HCEC 1CT (cell line): ENCODE measurements at regions not wholly inside any gene's neighbourhood (a gene's known extent, or its start where the extent isn't known, plus 50 kb on each side); places are given as distances from the start of the nearest gene placed in this dataset.

ENCODE experiments used
- DNase-seq: peaks from one replicate; pipeline ENCODE4 v3.0.0-alpha.2; 2017

DNA sequence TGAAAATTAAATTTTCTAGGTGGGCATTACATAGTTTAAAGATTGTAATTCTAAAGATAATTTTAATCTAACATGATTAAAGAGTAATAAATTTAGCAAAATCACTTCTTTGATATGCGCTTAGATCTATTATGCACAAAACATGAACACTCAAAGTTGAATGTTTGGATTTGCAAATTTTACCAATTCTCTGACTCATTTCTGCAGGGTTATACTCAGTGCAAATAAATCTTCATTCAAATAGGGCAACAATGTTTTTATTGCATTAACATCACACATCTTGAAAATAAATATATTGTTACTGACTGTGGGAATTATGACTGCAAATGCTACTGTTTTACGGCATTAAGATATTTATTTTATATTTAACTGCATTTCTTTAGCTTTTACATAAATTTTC, 110.7 kb downstream of the OGFRL1 start:
- no peak for DNase-seq

DNA sequence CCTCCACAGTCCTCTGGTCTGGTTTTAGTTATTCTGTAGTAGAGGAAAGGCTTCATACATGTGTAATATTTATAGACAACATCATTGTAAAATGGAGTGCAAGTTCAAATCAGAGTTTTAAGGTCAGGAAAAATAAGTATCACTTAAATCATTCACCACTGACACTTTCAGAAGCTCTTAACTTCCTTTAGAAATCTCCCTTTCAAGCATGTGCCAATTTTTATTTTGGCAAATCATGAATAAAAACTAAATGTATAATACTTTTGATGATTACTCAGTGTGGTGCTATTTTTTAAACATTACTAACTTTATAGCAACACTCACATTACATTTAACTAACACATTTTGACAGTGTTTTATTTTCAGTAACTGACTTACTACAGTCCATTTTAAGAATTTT, 112.2 kb downstream of the OGFRL1 start:
- peak; percentile 41 for DNase-seq

DNA sequence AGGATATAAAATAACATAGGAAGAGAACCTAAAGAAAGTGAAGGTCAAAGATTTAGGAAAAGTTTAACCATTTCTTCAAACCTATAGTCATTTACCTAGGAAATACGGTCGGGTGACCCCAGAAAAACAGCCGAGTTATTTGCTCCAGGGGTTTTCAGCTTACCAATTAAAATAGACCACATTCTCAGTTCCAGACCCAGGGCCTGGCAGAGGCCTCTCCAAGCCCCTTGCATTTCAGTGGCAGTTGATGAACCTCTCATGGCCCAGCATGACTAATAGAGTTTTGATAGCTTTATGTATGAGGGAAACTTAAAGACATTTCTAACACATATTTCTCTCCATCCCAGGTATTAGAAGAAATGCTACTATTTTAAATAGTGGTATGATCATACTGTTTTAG, 113.5 kb downstream of the OGFRL1 start:
- DNase-seq = no peak

DNA sequence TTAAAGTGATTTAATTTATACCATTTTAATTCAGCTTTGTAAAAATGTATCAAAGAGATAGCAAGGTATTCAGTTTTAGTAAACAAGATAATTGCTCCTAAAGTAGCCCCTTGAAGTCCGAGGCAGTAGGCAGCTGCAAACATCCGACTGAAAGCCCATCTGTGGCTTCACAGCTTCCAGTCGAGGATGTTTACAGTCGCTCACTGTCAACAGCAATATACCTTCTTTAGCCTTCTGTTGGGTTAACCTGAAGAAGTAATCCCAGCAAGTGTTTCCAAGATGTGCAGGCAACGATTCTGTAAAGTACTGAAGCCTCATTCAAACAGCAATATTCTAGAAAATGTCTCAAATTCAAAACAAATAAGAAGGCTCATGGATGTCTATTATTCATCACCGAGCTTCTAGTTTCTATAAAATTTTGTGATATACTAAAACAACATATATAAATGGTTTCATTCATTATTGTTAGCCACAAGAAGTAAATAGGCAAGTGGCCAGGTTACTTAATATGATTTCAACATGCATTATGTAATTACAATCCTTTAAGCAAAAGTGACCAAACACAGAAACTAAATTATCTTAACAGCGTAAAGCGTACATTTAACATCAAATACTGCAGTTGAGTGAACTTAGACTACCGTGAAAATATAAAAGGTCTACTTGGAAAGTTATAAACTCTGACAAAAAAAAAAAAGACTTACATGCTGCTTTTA, 115.0 kb downstream of the OGFRL1 start:
- DNase-seq = no peak

DNA sequence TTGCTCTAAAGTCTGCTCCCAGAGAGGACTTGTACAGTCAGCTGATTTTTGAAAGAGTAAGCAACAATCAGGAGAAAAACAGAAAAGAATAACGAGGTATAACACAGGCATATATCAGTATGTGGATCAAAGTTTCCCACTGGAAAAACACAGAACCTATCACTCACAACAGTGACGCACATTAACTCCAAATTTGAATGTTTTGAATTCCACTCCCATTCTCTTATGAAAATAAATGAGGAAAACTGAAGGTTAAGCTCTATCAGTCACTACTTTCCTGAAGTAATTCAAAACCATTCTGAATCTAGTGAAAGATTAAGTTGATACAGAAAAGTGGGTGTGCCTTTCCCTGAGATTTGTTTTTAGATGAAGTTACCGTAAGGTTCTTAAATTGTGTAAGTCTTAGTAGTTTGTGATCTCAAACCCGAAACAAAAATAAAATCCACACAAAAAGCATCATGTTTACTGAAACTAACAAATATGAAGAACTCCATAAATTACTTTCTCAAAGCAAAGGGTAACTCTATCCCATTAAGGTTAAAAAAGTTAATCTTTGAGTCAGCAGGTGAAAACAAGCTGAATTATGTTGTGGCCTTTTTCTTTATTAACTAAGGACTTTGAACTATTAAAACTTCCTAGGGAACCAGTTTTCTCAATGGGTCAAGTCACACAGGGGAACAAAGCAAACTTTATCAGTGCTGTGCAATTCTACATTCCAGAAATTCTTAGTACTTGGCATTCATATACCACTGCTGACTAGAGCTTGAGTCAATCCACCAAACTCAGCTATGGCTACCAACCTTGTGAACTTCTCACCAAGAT, 115.7 kb downstream of the OGFRL1 start:
- peak; percentile 83 for DNase-seq

DNA sequence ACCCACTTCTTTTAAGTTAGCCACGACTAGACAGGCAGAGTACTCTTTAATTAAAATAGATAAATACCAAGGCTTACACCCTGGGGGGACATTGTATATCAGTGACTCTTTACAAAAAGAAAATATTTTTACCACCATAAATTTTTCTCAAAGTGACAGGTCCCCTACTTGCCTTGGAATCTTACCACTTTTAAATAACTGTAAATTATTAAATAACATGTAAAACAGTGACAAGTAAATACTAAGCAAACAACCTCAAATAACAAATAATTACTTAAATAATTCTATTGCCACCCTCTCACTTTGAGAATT, 116.3 kb downstream of the OGFRL1 start:
- DNase-seq = no peak

DNA sequence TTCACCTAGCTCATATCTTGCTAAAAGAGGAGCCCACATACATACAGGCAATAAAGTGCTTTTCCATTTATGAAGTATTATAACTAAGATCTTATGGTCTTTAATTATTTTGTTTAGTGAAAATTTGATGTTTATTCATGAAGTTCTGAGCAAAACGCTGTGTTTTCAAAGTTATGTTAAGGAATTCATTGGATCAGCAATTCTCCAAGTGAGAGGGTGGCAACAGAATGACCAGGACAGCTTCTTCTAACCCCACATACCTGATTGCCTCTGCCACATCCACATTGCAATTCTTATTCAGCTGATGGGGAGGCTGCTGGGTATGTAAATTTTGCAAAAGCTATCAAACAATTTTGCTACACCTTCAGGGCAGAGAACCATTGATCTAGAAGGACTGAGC, 116.8 kb downstream of the OGFRL1 start:
- no peak for DNase-seq

DNA sequence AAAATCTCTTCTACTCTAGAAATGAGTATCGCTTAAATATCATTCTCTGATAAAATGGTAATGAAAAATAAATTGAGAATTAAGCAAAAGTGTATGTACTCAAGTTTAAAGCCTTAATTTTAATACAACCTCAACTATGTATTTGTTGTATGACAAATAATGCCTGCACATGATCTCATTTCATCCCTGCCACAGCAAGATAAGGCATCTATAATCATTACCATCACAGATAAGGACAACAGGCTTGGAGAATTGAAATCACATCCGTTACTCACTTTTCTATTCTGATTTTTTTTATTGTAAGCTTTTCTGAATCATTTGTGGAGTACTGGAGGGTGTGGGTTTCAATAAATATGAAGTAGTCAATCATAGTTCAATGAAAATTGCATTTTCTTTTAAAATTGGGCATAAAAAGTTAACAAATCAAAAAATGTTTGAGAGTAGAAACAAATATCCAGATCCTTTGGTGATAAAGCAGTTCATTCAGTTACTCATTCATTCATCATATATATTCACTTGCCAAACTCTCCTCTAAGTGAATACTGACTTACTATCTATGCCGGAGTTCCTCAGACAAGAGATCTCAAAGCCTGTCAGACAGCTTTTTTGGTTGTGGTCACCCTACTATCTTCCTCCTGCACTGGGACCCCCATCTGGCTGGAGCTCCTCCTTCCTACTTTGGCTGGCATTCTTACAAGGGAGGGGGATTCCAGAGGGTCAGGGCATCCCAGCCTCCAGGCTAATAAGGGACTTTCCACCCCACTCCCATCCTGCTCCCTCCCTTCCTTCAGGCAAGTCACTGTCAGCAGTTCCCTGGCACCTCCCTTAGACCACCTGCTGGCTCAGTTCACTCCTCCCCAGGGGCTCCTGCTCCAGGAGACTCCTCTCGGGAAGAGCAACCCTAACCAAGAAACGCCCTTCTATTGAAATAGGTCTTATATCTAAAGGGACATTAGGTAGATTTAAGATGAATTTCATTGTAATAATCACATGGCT, 118.6 kb downstream of the OGFRL1 start:
- DNase-seq = no peak

DNA sequence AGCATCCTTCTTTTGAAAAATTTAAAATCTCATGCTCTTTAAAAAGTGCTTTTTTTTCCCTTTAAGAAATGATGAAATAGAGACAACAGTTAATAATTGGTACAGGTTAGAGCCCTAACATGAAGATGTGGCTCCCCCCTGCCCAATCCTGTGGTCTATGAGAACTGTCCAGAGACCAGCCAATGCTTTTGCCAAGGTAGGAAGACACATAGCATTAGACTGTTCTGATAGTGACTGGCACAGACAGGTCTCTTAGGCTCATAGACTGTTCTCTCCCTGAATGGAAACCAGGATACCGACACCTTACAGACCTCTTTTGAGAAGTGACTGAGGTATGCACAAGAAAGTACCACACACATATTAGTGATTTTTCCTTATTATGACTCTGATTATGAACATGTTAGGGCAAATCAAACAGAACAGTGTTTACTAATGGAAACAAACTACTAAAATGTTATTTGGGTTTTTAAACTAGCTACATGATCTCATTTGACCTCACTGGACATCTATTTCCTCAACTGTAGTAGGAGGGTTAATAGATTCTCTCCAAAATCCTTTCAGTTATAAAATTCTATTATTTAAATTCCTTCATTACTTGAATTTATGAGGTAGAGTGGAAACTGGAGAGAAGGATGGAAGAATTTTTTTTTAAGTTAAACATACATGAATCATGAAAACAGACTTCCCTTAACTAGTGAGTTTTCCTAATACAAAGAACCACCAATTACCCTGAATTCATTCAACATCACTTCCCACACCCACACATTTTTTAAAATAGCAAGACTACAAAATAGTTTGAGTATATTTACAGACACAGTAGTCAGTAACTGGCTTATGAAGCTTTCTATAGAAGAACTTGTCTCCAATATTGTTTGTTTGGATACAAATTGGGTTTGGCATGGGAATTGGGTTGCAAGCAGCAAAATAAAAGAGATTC, 120.4 kb downstream of the OGFRL1 start:
- DNase-seq = no peak

DNA sequence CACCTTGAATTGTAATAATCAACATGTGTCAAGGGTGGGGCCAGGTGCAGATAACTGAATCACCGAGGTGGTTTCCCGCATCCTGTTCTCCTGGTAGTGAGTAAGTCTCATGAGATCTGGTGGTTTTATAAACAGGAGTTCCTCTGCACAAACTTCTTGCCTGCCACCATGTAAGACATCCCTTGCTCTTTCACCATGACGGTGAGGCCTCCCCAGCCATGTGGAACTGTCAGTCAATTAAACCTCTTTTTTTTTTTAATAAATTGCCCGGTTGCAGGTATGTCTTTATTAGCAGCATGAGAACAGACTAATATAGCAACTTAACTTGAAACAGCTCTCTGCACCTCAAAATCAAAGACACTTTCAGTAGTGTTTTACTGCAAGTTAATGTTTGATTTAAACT, 121.6 kb downstream of the OGFRL1 start:
- DNase-seq = no peak

DNA sequence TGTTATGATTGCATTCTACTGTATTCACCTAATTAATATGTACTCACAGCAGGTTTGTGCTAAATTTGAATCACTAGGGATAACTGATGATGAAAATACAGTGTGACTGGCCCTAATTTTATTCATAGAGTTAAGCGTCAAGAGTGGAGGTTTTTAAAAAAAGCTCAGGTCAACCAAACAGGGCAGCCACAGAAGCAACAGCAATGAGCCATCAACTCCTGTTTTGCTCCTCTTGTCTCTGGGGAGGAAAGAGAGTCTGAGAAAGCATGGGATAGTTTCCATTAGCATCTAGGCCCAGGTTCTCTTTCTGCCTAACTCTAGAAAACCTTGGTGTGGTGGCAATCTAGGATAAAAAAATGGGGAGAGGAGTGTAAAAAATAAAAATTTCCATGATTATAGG, 122.1 kb downstream of the OGFRL1 start:
- no peak for DNase-seq

DNA sequence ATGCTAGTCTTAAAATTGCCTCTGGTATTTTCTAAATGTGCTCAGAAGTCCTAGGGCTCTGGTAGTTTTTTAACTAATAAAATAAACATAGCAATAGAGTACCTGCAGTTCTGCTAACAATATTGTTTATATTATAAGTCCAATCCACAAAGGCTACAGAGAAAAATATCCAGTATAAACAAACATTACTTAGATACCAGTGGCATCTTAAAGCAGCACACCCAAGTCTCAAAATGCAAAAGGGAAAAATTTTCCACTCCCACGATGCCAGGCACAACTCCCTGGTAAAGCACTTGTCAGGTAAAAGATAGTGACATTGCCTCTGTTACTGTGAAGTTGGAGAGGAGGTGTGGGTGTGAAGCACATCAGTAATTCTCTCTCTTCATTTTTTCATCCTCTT, 123.3 kb downstream of the OGFRL1 start:
- DNase-seq = no peak

DNA sequence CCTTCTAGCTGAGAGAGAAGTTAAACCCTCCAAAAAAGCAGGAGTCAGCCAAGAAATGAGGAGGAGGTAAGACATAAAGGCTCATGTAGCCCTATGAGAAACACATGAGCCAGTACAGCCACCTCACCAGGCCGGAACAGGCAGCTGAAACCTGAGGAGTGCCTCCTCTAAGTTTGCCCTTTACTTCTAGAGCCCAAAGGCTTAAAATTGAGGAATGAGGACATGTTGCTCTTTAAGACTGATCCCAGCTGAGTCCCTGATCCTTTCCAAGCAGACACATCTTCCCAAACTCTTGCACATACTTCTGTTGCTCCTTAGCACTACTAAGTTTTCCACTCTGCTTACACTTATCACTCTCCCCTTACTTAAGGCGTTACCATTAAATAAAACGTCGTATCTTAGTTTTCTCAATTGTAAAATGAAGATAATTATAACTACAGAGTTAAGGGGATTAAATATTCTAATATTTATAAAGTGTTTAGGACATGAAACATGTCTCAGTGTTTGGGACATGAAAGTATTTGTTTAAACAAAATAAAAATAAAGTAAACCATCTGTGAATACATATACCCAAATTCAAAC, 124.0 kb downstream of the OGFRL1 start:
- DNase-seq = peak; percentile 58

DNA sequence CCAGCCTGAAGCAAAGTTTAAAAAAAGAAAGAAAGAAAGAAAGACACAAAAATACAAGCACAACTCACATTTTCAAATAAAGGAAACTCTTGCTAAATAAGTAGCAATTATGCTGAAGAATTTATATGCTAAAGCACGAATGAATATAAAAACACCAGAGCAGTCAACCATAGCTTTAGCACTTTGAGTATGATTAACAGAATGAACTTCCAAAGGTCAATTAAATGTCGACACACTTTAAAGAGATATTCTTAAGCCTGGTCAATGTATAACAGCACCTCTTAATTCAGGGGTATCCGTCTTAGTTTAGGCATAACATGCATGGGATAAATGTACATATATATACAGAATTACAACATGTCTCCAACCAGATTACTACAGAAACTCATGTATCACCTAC, 125.9 kb downstream of the OGFRL1 start:
- no peak for DNase-seq

DNA sequence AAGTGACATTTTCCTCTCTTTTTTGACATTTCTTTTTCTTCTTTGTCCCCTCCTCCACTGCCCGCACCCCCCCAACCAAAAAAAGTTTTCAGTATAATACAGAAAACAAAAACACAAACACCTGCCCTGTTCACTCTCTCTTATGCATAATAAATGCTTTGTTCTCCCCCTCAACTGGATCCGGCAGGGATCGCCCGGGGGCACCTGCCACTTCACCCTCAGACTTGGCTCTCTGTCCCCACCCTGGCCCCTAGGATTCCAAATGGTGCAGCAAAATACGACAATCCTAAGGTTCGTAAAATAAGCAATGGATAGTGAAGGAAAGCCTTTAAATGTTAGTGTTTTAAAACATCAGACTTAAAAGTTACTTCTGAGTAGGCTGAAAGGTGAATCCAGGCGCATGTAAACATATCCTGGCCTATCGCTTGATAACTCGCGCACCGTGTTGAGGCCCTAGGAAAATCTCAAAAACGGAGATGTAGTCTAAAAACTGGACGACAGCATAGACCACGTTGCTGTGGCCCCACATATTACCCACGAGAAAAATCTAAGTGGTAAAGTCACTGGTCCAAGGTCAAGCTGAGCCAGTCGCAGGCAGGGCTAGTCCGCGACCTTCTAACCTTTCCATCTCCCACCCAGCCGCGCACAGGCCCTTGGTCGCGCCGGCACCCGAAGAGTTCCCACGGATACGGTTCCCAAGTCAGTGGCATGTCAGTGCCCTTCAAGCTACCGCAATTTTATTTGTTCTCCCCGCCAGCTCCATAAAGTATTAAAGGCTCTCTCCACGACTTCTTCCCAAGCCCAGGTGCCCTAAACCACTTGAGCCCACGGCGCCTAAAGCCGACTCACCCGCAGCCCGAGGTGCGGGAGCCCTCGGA, 130.8 kb downstream of the OGFRL1 start:
- DNase-seq = no peak

DNA sequence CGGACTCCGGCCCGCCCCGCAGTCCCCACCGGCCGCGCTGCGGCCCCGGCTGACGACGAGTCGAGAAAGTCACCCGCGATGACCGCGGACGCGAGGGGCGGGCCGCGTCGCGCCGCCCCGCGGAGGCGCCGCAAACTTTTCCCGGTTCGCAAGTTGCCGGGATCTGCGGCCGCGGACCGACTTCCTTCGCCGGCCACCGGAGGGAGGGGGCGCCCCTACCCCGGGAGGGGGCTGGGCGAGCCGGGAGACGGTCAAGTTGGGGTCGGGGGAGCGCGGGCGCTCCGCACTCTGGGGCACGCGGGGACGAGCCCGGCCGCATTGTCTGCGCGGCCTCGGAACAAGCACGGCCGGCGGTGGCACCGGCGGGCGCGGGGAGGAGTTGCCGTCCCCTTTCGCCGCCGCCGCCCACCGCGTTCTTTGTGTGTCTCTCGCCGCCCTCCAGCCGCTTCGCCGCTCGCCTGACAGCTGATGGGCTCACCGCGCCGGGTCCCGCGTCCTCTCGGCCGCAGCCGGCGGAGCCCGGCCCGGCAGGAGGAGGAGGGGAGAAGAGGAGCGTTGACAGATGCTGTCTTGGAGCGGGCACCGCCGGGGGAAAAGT, 131.6 kb downstream of the OGFRL1 start:
- peak; percentile 36 for DNase-seq

DNA sequence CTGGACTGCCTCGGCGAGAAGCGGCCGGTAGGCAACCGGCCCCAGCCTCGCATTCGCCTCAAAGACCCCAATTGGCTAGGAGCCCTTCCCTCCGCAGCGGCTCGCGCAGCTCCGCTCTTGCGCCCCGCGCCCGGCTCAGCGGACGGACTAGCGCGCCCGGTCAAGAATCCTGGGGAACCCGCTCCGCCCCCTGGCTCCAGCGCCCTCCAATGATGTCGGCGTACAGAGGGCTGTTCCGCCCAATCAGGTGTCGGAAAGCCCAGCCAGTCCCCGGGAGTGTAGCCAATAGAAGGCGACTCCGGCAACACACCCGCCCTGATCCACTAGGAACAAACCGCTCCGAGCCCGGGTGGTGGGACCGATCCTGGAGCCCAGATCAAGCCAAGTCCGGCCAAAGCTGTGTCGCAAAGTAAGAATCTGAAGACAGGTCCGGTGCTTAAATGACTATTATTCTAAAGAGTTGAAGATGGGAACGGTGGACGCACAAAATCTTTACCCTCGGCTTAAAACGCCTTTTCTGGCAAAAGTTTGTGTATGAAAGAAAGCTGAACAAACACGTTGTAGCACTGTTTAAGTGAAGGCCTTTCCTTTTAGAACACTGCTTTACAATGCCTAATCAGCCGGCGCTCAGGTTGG, 132.2 kb downstream of the OGFRL1 start:
- peak; percentile 96 for DNase-seq

DNA sequence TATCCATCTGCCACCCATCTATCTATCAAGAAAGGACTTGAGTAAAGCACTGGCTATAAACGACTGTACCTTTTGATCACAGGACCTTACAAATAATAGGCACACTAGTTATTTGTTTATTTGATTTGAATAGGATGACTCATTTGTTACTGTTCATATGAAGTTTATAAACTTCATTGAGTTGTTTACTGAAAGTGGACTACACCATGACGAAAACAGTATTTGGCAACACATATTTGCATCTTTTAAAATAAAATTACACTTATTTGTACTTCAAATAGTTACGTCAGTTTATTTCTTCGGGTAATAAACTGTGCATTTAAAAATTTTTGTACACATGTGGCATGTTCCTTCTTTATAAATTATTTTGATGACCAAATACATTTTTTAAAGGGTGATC, 133.0 kb downstream of the OGFRL1 start:
- DNase-seq = no peak

DNA sequence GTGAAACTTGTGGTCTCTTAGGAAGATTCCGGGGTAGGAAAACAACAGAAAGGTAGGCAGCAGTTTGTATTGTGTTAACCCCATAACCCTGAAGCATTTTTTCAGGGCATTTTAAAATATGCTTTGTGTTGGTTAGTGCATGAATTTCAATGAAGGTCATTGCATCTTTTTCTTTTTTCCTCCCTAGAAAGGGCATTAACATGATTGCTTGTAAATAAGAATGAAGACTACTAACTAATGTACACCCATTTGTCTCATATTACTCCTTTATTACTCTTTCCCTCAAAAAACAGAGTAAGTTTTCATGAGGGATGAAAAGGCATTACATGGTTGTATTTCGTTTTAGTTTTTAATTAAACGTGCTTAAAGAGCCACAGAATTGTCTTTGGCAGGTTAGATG, 141.4 kb downstream of the OGFRL1 start:
- no peak for DNase-seq

DNA sequence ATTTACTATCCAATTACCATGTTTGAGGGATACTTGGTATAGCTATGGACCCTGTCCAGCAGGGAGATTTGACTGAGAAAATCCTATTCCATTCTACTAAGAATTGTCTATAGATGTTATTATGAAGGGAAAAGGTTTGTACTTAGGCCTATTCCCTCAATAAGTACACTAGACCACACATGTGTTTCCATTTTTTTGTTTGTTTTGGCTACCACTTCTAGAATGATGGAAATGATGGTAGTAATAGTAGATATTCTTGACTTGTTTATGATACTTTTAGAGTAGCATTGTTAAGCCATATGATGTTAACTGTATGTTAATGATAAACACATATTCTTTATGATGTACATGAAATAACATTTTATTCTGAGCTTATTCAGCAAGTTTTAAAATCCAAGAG, 144.8 kb downstream of the OGFRL1 start:
- DNase-seq = no peak
